HG03175 (cell line): ENCODE measurements at regions not wholly inside any gene's neighbourhood (a gene's known extent, or its start where the extent isn't known, plus 50 kb on each side); places are given as distances from the start of the nearest gene placed in this dataset.

Experiments used
- ATAC-seq: cut with Tn5 transposase; IDR thresholded peaks from one replicate; pipeline ENCODE4 v1.9.1; 2021; ENCODE audit warnings: mild to moderate bottlenecking, moderate library complexity; ENCODE audit not compliant: unreplicated experiment

DNA sequence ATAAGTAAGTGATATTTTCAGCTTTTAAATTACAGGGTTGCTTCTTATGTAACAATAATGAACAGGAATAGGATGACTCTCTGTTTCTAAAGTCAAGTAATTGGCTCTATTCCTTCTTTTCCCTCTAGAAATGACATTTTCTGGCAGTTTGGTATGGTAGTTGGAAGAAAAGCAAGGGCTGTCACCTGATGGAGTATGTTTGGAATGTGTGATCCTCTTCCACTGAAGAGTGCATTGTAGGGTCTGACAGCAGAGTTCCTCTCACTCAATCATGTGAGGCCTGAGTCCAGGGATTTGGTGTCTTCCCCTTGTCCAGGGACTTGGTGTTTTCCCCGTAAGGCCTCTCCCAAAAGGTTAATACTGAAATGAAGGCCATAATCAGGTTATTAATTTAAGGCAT is 233.8 kb upstream of the FBXL7 start:
- no peak for ATAC-seq

DNA sequence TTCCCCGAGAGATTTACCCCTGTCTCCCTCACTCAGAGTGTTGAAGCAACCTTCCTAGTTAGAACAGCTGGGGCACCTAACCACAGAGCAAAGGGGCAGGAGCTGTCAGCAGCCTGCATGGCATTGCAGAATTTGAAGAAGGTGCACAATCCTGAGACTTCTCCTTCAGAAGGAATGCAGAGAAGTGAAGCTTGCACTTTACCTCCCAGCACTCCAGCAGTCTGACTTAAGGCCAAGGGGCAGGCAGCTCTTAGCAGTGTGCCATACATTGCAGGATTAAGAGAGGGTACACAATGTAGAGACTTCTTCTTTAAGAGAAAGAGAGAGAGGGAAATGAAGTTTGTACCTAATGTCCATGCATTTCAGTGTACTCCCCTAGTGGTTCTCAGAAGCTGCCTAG is 236.0 kb upstream of the FBXL7 start:
- ATAC-seq, result no peak

DNA sequence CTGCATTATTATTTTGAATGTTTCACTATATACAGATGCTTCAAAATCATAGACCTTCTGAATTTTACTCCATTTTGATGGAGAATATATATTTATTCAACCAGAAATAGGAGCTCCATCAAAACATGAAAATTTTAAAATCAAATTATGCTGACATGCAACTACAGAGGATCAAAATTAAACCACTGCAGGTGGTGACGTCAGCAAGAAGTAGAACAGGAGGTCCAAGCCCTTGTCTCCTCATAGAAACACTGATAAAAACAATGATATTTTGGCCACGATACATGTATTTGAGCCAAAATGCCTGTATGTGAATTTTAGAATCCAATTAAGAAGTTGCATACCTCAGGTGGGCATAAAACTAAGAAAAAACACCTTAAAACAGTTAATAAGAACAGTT is 236.6 kb upstream of the FBXL7 start:
- no peak for ATAC-seq

DNA sequence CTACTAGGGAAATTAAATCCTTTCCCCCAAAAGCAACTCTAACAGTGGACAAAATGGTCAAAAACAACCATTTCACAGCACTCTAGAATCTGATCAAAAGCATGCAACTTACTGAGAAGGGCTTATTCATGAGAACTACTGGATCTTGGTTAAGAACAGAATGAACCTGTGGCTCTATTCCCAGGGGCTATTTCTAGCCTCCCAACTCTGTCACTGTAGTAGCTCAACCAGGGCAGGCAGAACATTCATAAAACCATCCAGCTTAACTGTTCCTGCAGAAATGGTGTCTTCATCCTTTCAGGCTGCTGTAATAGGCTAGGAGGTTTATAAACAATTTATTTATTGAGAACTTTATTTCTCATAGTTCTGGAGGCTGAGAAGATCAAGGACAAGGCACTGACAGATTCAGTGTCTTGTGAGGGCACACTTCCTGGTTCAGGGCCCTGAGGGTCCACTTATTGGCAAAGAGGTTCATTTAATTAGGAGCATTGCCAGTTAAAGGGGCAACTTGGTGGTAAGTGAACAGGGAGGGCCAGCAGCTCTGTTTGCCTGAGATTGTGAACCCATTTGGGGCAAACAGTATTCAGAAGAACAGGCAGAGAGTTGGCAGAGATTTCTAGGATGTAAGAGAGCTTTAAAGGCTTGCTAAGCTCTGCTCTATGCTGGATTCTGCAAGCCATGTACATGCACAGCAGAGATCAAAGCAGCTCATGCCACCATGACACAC is 238.5 kb upstream of the FBXL7 start:
- no peak for ATAC-seq

DNA sequence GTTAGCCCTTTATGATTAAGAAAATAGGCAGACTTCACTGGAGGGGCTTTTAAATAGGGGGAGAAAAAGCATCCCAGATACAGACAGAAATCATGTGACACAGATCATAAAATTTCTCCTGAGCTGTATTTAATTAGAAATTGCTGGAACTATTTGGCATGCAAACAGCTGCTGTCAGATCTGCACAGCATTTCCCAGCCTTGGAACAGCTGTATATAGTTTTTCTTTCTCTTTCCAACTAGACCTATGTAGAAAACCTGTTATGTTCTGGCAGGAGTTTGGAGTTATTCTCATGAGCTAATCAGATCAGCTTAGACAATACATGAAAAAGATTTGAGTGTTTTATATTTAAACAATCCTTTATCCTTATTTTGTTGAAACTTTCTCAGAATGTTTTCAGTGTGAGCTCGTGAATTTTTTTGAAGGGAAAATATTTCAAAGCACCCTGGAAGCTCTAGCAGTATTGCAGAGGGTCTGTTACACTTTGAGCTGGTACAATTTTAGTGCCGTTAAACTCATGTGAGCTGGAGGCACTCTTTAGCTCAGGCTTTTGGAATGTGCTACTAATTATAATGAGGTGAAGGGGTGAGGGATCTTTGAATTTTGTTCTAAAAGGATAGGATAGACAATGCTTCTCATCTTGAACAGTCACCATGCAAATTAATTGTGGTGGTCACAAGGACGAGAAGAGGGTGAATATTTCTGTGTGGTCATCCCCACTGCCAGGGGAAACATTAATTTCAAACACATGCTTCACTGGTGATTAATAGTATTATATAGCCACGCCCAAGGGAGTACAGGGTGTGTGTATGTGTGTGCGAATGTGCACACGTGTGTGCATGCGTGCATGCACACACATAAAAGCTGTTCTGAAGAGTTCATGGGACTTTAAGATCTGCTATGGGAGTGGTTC is 239.4 kb upstream of the FBXL7 start:
- ATAC-seq, result no peak

DNA sequence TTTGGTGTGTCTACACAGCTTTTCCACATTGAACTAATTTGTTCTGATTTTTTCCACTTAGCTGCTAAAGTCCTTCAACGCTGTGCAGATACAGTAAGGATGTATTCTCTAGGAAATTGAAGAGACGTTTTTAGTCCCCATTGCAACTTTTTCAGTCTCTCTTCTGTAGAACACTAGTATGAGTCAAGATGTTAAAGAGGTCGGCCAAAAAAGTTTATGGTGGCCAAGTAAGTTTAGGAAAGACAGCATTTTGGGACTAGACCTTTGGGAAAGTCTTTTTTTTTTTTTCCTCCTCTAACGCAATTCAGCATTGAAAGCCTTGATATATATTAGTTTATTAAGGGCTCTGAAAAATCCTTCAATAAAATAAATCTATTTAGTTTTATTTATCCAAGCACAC is 243.5 kb upstream of the FBXL7 start:
- ATAC-seq, result no peak

DNA sequence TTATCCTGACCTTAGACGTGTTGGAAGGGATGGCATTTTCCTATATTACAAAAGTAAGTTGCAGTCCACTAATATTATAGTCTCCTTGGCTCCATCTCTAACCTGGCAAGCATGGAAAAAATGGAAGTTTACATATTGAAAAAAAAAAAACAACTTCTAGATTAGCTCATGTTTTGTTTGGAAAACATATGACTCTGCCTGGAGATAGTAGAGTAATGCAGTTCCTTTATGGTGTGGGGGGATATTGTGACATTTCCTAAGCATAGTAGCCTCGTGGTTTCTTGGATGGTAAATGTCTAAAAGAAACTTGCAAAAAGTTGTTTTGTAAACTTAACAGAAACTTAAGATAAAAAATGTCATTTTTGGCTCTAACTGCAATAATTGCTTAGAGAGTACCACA is 244.4 kb upstream of the FBXL7 start:
- ATAC-seq, result no peak

DNA sequence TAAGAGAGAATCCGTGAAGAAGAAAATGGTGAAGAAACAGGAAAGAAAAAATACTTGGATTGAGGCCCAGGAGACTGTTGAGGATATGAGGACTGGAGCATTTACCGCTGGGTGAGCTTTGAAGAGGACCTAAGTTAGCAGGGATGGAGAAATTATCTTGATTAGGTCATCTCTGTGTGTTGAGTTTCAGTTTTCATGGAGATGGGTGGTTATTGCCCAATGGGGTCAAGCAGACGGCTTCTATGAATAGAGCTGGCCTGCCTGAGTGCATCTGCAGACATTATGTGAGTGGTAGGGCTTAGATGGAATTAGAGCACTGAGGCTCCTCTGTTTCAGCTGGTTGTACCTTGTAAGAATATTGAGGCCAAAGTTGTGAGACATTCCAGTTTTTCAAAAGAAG is 245.4 kb upstream of the FBXL7 start:
- ATAC-seq, result no peak

DNA sequence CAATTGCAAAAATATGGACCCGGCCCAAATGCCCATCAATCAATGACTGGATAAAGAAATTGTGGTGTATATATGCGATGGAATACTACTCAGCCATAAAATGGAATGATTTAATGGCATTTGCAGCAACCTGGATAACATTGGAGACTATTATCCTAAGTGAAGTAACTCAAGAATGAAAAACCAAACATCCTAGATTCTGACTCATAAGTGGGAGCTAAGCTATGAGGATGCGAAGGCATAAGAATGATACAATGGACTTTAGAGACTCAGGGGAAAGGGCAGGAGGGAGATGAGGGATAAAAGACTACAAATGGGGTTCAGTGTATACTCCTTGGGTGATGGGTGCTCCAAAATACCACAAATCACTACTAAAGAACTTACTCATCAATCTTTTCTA is 247.6 kb upstream of the FBXL7 start:
- ATAC-seq, result no peak

DNA sequence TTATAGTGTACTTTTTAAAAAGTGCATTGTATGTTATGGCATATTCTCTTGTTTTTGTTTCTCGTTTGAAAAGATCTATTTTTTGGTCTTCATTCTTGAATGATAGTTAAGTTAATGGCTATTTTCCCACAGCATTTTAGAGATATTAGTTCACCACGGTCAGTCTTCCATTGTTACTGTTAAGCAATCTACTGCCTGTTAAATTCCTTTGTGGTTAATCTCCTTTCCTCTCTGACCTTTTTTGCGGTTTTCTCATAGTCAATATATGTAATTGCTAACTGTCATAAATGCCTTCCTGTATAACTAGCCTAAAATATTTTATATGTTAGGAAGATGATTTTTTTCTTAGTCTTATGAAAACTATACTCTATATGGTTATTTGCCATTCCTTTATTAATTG is 250.8 kb upstream of the FBXL7 start:
- no peak for ATAC-seq

DNA sequence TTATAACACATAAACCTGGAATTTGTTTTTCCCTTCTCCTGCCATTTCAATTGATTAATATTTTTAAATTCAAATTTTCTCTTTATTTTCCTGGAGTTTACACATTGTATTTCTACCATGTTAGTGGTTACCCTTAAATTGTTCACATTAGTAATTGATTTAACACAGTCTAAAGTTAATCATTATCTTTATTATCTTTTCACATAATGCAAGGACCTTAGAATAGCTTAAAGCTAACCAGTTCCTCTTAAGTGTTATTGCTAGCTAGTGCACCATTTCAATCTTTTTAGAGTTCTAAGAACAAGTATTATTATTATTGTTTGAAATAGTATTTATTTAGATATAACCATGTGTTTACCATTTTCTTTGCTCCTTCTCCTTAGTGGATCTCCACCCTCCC is 251.2 kb upstream of the FBXL7 start:
- ATAC-seq, result no peak

DNA sequence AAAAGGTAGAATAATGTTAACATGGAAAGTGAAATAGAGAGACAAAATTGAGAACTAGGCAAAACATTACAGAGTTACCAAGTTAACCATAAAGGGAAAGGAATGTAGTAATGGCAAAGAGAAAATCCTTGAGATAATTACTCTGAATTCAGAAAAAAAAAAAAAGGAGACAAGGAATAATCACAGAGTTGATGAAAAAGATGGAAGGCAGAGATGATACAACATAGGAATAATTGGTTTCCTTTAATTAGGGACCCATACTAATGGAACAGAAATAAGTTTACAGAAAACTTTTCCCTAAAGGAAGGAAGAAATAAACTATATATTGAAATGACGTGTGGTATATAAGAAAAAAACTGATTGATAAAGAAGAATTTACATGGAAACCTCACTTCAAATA is 254.1 kb upstream of the FBXL7 start:
- ATAC-seq, result no peak

DNA sequence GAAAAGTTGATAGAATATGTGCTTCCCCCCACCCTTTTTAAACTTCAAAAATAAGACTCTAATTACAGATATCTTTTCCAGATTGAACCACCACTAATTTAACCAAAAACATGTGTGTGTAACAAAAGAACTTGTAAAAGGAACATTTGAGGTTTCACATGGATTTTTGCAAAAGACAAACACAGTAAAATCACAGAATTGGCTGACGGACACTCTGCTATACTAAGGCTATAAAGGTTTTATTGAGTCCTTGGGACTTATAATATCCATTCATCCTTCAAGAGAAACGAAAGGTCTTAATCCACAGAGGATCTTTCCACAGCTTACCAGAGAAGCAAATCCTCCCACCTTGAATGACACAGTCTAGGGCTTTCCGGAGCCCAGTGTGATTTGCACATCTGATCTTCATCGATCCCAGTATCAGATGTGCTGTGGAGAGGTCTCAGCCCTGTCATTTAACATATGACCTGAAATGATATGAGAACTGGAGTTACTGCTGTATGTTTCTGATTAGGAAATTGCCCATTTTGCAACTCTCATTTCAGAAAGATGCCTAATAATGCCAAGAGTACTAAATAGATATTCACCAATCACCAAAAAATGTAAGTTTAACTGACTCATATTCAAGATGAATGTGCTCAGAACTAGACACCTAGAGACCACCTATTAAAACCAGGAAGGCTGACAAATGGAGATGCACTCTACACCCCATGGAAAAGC is 256.5 kb upstream of the FBXL7 start:
- no peak for ATAC-seq

DNA sequence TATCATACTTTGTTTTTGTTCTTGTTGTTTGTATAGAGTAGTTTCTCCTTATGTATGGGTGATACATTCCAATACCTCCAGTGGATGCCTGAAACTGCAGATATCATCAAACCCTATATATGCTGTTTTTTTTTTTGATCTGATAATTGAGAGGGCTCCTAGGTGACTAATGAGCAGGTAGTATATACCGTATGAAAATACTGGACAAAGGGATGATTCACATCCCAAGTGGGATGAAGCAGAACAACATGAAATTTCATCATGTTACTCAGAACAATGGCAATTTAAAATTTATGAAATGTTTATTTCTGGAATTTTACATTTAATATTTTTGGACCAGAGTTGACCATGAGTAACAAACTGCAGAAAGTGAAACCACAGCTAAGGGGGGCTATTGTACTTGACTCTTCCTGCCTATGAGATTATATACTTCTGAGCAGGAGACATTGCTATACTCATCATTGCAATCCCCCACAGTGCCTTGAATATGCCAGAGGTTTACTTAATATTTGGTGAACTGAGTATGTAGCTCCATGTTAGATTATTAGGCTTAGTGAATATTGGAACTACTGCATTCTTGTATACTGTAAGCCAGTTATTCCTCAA is 258.7 kb upstream of the FBXL7 start:
- no peak for ATAC-seq

DNA sequence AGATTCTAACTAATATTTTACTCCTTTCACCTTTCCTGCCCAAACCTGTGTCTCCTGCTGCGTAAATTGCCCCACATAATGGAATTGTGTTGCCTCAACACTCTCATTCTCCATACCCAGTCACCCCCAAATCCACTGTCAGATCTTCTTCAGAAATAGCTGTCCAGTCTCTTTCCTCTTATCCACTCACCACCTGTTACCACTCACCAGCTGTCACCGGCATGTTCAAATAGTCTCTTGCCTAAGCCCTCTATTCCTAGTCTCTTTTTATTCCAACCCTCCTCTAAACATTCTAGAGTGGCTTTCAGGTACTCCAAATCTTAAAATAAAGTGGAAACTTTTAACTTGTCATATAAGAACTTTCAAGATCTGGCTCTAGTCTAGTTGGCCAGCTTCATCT is 262.0 kb upstream of the FBXL7 start:
- ATAC-seq, result no peak

DNA sequence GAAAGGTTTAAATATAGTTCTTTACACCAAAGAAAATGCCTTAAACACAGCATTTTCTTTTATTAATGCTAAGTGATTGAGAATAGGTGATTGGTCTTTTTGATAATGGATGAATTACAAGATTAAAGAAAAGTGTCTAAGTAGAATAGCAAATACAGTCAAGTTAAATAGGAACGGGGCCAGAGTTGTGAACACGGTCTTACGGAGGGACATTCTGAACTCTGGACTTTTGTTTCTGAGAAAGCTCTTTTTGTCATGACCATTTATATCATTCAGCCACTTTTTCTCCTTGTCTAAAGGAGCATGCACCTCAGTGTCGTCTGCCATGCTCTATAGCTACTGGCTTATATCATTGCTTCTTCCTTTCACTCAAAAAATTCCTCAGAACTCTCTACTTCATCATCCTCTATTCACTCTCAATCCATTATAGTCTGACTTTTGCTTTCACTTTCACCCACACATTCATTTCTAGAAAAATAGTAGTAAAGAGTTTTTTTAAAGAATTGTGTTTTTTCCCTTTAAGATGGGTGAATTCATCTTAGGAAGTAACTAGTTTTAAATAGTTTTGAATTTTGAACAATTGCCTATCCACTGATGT is 263.0 kb upstream of the FBXL7 start:
- ATAC-seq, result no peak

DNA sequence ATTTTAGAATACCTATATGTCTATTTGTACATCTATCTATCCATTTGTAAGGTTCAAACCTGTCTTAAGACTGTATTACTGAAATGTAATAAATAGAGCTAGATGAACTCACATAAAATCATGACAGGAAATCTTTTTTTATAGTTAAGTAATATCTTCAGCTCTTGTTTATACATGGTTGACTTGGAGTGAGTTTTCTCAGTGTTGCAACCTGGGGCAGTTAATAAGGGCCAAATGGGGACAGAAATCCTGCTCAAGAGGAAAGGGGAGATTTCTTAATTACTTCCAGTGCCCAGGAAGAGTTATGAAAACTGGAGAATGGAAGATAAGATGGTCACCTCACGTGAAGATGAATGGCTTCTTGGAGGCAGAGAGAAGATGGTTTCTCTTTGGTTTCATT is 265.1 kb upstream of the FBXL7 start:
- ATAC-seq, result no peak

DNA sequence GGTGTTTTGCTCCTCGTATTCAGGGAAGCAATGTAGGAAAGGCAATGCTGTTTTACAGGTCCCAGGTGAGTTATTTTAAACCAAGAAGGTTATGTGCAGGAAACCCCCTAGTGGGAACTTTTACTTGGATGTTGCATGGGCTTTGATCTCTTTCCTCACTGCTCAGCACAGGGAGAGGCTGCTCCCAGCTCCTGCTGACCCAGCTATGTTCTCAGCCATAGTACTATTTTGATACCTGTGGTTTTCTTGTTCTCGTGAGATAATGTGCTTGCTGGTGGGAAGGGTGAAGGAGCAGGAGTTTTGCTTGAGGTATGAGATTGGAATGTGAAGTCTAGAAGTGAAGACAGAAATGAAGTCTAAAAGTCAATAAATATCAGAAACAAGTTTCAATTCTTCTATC is 265.6 kb upstream of the FBXL7 start:
- ATAC-seq, result no peak

DNA sequence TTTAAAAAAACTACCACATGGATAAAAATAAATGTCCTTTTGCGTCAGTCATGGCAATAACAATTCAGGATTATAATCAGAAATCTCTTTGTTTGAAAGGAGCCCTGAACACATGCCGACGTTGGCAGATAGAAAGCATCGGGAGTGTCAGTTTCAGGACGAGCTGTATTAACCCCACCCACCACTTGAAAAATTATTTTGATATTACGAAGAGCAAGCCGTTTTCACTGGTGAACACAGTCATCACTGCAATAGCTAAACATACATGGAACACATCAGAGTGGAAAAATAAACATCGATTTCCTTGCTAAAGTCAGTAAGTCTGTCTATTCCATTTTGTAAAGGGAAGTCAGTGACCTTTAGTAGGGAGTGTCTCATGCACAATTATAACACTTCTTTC is 266.4 kb upstream of the FBXL7 start:
- no peak for ATAC-seq

DNA sequence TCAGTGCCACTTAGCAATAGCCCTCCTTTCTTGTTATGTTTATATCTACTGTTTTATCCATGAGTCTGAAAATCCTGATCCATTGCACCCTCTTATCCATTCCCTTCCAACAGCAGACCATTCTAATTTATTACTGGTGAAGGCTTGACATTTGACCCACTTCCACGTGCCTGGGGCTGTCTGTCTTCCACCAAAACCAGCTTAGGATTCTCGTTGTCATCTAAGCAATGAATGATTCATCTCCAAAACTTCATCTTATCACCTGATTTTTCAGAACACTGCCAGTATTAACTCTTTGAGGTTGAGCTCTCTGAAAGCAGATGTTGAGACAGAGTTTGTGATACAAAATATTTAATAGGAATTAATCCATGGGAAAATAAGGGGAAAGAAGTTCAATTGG is 277.8 kb upstream of the FBXL7 start:
- ATAC-seq, result no peak

DNA sequence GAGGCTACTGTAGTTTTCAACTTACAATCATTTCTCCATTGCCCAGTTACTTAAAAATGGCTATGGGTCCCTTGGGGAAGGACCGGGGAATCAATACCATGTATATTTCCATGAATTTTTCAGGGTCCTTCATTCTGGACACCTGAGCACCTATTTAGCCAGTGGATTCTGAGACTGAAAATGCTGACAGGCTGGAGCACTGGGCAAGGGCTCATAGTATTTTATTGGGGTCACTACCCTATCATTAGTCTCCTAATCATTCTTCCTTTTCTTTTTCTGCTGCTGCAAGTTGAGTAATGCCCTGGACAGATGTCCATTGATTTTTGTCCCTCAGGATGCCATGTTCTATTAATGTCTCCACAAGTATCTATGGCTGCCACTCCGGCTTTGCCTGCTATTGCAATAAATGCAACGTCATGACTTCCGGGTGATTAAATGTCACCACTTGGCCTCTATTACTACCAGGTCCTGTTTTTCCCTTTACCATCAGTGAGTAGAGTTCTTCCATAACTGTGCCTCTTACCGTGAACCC is 279.3 kb upstream of the FBXL7 start:
- no peak for ATAC-seq
